Kidney capillary endothelial cell (primary cell): ENCODE measurements at regions not wholly inside any gene's neighbourhood (a gene's known extent, or its start where the extent isn't known, plus 50 kb on each side); places are given as distances from the start of the nearest gene placed in this dataset.

Experiments used
- DNase-seq: peaks from one replicate; pipeline ENCODE4 v3.0.0-alpha.2; 2018; ENCODE audit warnings: low spot score

DNA sequence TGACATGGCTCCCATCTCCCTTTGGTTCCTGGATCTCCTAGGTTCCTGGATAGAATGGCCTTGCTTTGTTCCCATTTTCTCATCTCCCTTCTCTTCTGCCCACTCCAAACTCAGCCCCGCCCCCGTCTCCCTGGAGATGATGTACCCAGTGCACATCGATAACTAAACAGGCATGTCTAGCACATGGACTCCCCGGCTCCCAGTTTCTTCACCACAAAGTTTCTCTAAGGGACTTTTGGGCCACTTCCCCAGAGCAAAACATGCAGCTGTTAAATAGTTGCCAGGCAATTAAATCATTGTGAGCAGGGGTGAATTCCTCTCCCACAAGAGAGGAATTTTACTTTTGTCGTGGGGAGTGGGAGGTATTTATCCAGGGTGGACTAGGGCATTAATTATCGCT, 259.0 kb downstream of the GADD45G start:
- no peak for DNase-seq

DNA sequence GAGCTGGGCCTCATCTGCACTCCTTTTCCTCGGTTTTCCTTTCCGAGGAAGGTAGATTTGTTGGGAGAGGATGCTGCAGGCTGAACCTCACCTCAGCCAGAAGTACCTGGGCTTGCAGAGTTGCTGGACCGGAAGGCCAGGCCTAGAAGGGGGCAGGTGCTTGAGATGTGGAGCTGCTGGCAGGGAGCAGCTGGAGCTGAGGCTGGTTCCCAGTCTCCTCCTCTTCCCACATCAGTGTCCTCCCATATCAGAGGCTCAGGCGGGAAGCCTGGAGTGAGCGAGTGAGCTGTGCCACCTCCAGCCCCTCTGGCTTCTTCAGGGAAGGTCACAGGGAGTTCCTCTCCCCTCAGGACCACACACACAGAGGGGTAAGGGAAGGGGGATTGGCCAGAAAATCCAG, 259.4 kb downstream of the GADD45G start:
- DNase-seq = no peak

DNA sequence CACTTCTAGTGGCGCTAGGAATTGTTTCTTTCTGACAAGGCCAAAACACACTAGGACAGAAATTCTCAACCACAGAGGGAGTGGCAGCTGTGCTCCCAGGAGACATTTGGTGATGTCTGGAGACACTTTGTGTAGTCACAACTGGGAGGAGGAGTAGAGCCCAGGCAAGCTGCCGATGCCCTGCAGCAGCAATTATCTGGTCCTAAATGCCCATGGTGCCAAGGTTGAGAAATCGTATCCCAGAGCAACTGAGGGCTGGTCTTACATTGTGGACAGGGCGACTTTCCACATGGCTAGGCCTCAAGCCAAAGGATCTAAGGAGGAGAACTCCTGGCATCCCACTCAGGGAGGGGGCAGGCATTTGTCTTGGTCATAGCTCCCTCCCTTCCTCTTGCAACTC, 259.9 kb downstream of the GADD45G start:
- DNase-seq = no peak

DNA sequence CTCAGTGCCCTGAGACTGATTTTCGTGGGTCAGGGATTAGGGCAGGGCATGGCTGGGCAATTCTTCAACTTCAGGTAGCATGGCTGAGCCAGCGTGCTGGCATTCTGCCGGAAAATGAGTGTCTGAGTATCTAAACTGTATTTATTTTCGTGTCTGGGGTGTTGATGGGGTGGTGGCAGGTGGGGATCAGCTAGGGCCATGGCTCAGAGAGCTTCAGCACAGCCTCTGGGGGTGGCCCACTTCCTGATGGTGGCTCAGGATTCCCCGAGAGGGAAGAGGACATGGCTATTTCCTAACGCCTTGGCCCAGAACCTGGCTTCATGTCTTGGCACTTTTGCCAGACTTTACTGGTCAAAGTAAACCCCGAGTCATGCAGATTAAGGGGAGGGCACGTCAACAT, 260.5 kb downstream of the GADD45G start:
- DNase-seq = no peak

DNA sequence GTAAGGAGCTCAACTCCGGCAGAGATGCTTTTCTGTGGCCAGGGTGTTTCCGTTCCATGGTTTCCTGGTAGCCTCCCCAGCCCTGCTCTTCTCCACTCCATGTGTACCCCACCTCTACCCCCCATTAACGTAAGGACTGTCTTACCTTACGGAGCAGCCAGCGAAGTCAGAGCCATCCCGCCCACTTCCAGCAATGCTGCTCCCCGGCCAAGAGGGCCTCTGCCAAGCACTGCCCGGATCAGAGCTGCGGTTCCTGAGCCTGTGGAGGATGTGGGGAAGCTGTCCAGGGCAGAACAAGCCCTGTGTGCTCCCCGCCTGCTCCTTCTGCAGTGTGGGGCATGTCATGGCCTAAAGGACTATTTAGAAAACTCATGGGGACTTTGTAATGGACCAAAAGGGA, 261.2 kb downstream of the GADD45G start:
- DNase-seq = no peak

DNA sequence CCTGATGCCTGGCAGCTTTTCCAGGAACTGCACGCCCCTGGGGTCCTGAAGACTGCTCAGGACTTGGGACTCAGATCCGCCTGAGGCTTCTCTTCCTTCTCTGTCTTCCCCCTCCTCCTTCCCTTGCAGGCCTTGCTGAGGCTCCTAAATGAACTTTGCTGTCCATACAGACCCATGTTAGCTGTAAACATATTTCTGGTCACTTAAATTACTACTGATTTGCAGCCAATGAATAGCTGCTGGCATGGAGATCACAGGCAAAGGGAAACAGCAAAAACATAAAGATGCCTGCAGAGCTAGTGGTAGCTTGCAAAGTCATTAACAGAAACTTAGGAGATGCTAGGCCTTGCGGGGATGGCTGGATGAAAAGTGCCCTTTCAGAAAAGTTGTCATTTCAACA, 261.9 kb downstream of the GADD45G start:
- no peak for DNase-seq

DNA sequence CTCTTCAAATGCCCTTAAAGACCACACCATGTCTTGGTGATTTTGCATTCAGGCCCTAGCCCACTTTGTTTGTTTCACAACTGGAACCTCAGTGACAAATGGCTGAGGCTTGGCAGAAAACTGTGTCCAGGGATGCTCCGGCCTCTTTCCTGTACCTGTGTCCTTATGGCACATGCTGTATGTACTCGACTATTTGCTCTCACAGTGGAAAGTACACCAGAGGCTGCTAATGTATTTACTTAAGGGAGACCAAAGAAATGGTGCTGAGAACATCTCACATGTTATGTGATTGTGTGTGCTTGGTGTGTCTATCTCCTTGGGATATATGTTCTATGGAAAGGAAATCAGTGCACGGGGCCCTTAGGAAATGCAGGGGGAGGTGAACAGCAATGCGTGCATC, 263.3 kb downstream of the GADD45G start:
- DNase-seq = no peak

DNA sequence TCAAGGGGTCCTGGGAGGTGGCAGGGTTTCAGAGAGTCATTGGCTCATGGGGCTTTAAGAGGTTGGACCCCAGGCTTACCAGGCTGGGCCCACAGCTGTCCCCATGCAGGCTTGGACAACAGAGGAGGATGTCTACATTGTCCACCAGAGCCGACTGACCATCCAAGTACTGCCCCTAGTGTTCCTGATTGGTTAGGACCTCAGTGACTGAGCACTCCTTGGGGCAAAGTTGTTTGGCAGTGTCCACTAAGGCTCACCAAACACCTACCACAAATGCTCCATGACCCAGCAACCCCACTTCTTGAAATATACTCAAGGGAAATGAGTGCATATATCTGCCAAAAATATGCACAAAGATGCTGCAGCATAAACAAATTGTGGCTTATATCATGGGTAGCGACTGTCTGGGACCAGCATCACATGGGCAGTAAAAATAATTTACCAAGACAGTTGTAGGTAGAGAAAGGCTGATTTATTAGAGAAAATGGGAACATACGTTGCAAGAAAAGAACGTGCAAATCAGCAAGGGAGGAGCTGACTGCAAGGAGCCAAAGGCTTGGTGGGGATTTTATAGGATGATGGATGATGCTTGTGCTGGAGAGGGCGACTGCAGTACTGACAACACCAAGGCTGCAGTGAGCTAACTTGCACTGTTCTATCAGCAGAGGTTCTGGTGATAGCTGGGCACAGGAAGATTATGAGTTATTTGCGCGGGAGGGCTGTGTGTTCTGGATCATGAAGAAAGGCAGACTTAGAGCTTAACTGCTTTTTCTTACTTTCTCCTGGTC, 265.2 kb downstream of the GADD45G start:
- no peak for DNase-seq

DNA sequence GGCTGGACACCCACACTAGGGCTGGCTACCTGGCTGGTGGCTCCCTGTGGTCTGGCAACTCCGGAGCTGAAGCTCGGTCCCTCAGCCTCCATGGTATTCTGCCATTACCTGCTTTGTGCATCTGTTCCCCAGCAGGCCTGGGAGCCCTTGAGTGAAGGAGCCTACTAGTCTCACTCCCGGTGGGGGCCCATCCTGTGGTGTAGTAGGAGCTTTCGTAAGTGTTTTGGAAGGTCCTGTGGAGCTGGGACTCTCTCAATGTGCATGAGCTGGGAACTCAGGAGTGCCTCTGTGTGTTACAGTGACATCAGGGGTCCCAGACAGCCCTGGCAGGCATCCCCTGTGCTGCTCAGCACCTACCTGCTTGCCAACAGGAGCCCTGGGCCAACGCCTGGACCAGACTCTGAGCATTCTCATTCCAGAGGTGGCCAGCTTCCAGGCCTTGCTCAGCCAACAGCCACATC, 267.1 kb downstream of the GADD45G start:
- no peak for DNase-seq

DNA sequence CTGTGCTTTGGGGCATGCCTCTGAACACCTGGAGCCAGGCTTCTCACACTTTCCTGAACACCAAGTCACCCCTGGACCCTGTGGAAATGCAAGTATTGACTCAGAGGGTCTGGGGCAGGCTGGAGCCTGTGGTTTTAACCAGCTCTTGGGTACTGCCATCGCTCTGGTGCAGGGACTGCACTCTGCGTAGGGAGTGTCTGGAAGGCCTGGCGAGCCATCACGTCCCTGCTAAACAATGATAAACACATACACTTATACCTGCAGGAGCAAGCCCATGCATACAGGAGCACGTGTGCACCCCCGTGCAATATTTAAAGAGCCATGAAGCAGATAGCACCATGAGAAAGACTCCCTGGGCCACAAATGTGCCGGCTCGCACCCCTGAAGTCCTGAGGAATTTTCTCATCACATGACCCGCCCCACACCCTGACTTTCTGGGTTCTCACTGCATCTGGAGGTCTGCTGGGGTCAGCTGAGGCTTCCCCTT, 267.7 kb downstream of the GADD45G start:
- DNase-seq = no peak

DNA sequence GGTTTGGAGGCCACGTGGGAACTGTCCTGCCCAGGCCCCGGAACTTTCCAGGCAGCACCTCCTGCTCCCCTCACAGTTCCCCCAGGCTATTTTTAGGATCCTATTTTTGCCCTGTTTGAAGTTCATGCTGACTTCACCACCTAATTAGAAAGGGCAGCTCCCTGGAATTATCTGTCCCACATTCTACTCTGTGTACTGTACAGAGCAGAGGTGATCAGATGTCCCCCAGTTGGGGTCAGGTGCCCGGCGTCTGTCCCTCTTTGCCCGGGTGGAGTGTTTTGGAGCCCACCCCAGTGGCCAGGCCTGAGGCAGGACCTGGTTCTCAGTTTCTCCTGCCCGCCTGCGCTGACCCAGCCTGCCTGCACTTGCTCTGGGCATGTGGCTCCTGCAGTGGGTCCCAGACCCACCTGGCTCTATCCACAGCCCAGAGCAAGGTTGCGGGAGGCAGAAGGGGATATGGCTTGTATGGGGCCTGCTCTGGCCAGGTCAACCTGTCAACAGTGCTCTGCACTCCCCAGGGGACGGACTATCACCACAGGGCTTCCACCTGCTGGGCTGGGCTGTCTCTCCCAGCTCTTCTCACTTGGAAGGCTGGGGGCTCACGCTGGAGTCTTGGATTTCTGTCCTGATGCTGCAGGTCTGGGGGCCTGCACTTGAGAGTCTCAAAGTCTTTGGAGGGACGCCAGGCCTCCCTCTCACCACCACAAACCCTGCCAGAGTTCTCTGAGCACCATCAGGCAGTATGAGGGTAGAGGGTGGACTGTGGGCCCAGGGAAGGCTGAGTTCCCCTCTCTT, 268.3 kb downstream of the GADD45G start:
- DNase-seq = no peak

DNA sequence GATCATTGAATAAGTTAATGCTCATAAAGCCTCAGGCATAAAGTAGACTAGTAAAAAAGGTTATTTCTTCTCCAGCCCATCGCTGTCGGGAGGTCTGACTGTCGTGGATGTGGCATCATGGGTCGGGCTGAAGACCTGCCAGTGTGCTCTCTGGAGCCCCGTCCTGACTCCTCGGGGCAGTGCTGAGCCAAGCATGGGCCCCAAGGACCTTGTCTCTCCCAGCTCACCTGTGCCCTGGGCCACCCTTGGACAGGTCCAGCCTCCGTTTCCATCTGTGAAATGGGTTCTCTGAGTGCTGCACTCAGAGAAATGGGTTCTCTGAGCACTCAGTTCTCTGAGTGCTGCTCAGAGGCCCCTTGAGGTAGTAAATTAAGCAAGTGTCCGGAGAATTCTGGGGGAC, 269.0 kb downstream of the GADD45G start:
- no peak for DNase-seq

DNA sequence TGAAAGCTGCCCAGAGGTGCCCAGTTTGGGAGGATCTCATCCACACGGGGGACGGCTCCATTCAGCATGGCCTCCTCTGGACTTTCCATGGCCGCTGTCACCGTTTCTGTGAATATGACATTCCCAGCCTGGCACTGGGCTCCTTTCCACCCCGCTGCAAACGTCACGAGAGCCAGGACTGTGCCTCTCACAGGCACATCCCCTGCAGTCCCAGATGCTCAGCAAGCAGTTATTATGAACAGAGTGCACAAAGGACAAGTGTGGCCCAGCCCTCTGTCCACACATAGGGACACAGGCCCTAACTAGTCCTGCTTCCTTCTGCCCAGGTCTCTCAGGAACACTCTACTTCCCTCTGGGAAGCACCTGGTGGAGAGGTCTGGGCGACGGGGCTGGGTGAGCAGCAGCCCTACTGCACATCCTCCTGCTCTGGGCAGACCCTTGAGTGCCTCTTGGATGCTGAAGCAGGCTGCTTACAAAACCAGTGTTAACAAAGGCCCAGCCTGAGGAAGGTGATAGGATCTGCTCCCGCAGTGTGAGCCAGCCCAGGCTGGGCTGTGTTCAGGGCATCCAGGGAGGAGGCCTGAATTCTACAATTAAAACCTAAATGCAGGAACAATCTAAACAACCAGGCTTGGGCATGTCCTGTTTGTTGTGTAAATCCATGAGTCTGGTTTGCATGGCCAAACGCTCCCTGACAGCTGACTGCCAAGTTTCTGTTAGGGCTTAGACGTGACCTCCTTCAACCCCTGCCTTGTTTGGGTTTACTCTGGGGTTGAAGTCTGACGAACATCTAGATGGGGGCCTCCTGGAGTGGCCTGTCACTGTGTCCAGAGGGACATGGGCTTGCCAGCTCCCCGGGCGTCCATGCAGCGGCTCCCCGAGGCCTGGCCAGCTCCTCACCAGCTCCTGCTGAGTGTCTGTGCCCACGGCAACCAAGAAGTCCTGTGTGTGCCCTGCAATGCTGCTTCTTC, 269.8 kb downstream of the GADD45G start:
- DNase-seq = no peak

DNA sequence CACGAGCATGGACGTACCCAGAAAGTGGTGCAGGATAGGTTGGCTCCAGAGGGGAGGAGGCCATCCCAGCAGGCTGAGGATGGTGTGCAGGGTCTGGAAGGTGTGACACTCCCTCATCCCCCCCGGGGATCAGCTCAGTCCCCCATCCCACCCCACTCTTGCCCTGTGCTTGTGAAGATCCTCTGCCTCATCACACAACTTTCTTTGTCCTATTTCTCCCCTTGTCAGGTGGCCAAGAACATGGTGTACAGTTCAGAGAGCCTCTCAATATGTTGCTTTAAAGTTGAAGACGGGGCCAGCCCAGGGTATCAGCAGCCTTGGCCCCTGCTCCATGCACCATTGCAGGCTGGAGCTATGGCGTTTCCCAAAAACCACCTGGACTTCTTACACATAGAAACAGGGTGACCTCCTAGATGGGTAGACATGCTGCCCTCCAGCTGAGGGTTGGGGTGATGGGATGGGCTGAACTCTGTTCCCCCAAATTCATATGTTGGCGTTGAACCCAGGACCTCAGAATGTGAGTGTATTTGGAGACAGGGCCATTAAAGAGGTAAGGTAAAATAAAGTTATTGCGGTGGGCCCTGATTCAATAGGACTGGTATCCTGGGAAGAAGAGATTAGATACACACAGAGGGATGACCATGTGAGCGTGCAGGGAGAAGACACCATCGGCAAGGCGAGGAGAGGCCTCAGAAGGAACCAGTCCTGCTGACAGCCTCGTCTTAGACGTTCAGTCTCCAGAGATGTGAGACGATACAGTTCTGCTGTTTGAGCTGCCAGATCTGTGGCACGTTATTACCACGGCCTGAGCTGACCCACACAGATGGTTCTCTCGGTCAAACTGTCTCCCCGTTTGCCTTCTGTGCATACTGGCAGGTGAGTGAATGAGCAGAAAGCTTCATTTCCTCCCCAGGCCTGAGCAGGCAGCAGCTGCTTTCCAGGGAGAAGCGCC, 272.5 kb downstream of the GADD45G start:
- DNase-seq = no peak

DNA sequence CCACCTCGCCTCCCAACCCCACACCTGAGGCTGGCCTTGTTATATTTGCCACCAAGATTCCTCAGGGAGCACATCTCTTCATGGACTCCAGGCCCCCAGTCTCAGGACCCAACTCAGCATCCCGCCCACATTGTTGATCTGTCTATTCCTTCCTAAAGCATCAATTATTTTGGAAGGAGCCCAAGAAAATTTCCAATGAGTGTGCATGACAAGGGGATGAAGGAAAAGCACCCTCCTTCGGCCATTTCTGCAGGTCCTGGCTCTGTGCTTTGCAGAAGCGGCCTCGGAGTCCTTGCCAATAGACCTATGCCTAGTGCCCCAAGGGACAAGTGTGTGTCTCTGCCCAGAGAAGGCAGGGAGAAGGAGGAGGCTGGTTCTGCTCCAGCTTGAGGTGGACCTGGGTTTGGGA, 273.2 kb downstream of the GADD45G start:
- DNase-seq = no peak

DNA sequence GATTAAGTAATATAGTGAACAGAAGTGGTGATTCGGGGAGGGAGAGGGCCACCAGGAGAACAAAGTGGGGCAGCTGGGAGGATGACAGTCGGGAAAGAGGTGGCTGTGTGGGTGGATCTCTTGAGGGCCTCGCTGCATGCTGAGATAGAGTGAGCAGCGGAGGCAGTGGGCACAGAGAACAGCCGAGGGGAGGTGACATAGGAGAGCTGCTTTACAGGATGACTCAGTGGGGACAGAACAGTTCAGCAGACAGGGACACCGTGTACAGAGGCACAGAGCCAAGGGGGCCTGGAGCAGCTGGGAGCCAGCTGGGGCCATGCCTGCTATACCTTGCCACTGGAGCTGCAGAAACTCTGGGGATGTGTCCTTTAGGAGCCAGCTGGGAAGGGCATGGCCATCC, 273.9 kb downstream of the GADD45G start:
- DNase-seq = no peak

DNA sequence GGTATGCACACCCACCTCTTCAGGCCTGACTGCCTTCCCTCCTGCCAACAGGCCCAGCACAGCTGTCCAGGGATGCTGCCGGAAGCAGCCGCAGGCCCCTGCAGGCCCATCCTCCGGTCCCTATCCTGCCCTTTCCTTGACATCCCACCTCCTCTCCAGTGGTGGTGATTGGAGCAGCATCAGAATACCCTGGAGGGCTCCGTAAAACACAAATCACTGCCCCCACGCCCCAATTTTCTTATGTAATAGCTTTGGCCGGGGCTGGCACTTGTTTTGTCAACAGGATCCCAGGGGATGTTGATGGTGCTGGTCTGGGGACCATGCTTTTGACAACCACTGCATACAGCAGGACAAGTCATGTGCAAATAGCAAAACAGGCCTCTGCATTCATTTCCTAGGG, 274.5 kb downstream of the GADD45G start:
- DNase-seq = no peak

DNA sequence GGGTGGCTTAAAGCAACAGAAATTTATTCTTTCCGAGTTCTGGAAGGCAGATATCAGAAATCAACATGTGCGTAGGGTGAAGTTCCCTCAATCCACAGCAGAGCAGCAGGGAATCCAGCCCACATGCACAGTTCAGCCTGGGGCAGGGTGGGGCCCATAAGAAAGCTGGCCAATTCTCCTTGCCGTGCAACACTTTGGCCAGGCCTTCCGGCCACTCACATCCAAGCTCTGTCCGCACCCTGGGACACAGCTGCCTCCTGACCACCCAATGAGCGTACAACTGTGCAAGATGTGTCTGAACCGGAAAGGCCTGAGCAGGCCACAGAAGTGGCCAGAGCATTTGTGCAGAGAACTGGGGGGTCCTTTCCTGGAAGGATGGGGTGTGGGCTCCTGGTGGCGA, 274.9 kb downstream of the GADD45G start:
- DNase-seq = no peak

DNA sequence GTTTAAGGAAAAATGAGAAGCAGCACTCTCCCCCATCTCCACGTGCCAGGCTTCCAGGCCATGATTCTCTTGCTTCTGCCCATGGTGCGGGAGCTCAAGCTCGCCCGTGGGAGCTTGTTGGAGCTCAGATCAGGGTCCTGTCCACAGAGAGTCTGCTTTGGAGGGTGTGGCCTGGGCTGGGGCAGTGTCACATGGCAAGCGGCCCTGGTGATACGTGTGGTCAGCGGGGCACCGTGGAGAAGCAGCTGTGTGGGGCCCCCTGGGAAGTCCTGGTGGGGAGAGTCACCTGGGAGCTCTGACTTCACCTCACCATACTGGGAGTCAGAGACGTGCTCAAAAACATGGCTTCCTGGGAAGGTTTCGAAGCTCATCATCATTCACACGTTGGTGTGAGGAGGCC, 275.3 kb downstream of the GADD45G start:
- no peak for DNase-seq

DNA sequence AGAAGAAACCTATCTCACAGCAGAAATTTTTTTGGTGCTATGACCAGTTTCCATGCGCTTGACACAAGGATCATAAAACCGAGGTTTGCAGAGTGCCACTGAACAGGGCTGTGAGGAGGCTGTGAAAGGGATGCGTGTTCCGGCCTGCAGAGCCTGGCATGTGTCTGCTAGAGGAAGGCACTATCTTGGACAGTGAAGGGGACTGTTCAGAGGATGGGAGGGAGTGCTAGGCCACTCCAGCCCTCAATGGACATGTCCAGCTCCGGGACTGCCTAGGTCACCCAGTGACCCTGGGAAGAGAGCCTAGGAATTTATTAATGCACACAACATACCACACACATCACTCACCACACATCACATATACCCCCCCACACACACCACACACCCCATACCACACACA, 275.9 kb downstream of the GADD45G start:
- no peak for DNase-seq

DNA sequence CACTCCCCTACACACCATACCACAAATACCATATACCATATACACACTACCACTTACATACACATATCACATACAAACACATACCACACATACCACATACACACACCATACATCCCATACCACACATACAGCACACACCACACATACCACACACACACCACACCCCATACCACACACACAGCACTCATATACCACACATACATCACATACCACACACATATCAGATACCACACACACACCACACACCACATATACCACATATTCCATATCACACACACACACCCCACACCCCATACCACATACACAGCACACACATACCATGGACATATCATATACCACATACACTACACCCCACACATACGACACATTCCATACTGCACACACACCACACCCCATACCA, 276.6 kb downstream of the GADD45G start:
- DNase-seq = no peak
